CD14-positive monocyte (primary cell): ENCODE measurements at regions not wholly inside any gene's neighbourhood (a gene's known extent, or its start where the extent isn't known, plus 50 kb on each side); places are given as distances from the start of the nearest gene placed in this dataset.

ENCODE experiments used
- DNase-seq, 3 donors: peaks; one replicate each; pipeline ENCODE4 v3.0.0-alpha.2; 2011 to 2022
- H2AFZ ChIP-seq: 2 replicates; pipeline ENCODE4 v1.6.0; 2012; ENCODE audit warnings: mild to moderate bottlenecking, low read depth, low read length, inconsistent platforms; ENCODE audit not compliant: insufficient read depth, poor library complexity, severe bottlenecking
- H3K27ac ChIP-seq, 2 donors: 1 replicate in 1 of 2; 2 replicates in 1 of 2; pipeline ENCODE4 v1.5.1; 2012 to 2013; ENCODE audit warnings: low read length in 2 of 2, control low read depth in 1 of 2, inconsistent platforms in 1 of 2, low read depth in 1 of 2, mild to moderate bottlenecking in 1 of 2
- H3K27me3 ChIP-seq, 2 donors: one replicate each; pipeline versions ENCODE4 v1.6.0 to v1.6.1; 2011 to 2013; ENCODE audit warnings: low read length in 2 of 2; ENCODE audit not compliant: control insufficient read depth in 2 of 2, insufficient read depth in 2 of 2
- H3K36me3 ChIP-seq, 2 donors: replicated peaks in 1 of 2; 1 replicate in 1 of 2; 2 replicates in 1 of 2; pipeline versions ENCODE4 v1.5.1 to v1.6.1; 2012 to 2013; ENCODE audit warnings: low read length in 2 of 2, control low read depth in 1 of 2, inconsistent platforms in 1 of 2, mild to moderate bottlenecking in 1 of 2; ENCODE audit not compliant: insufficient read depth in 2 of 2, control insufficient read depth in 1 of 2
- H3K4me1 ChIP-seq, 2 donors: 1 replicate in 1 of 2; 2 replicates in 1 of 2; pipeline versions ENCODE4 v1.5.1 to v1.6.1; 2012 to 2013; ENCODE audit warnings: low read length in 2 of 2, control low read depth in 1 of 2, inconsistent platforms in 1 of 2, mild to moderate bottlenecking in 1 of 2, moderate library complexity in 1 of 2; ENCODE audit not compliant: insufficient read depth in 2 of 2, control insufficient read depth in 1 of 2
- H3K4me2 ChIP-seq: replicated peaks from 2 replicates; pipeline ENCODE3; 2012; ENCODE audit warnings: low read length, moderate library complexity, mild to moderate bottlenecking; ENCODE audit not compliant: poor library complexity, severe bottlenecking; ENCODE audit errors: extremely low read depth
- H3K4me3 ChIP-seq, 3 experiments: fragments of 200-600 bp in 1 of 3; sonication (generic) in 1 of 3; replicated peaks in 1 of 3; 1 replicate in 2 of 3; 2 replicates in 1 of 3; pipeline ENCODE4 v1.5.1; 2011 to 2013; ENCODE audit warnings: low read length in 3 of 3, mild to moderate bottlenecking in 3 of 3, control low read depth in 2 of 3, low read depth in 2 of 3, inconsistent platforms in 1 of 3, moderate library complexity in 1 of 3
- H3K79me2 ChIP-seq: 2 replicates; pipeline ENCODE4 v1.6.0; 2012; ENCODE audit warnings: mild to moderate bottlenecking, control low read depth, inconsistent platforms, low read length, moderate library complexity; ENCODE audit not compliant: insufficient read depth
- H3K9ac ChIP-seq: 2 replicates; pipeline ENCODE4 v1.6.0; 2017; ENCODE audit warnings: low read length, mild to moderate bottlenecking; ENCODE audit not compliant: insufficient read depth, poor library complexity, severe bottlenecking
- H3K9me3 ChIP-seq, 2 donors: replicated peaks in 1 of 2; 1 replicate in 1 of 2; 2 replicates in 1 of 2; pipeline versions ENCODE4 v1.5.1 to v1.6.1; 2012 to 2013; ENCODE audit warnings: low read length in 2 of 2, control low read depth in 1 of 2; ENCODE audit not compliant: control insufficient read depth in 1 of 2, insufficient read depth in 1 of 2
- H4K20me1 ChIP-seq: 2 replicates; pipeline ENCODE4 v1.6.0; 2012; ENCODE audit warnings: mild to moderate bottlenecking, low read length, control low read depth, moderate library complexity; ENCODE audit not compliant: insufficient read depth
- H3K27ac Mint-ChIP-seq, 7 donors: one replicate each; pipeline ENCODE4 v1.8.0; 2020; ENCODE audit warnings: mild to moderate bottlenecking in 7 of 7, mixed read lengths in 7 of 7, moderate library complexity in 6 of 7, inconsistent platforms in 2 of 7
- H3K27me3 Mint-ChIP-seq, 3 donors: one replicate each; pipeline ENCODE4 v1.8.0; 2021 to 2022; ENCODE audit warnings: low read depth in 3 of 3, mild to moderate bottlenecking in 3 of 3, mixed read lengths in 3 of 3, moderate library complexity in 3 of 3, inconsistent platforms in 1 of 3
- H3K36me3 Mint-ChIP-seq, 2 donors: one replicate each; pipeline ENCODE4 v1.8.0; 2020; ENCODE audit warnings: mixed read lengths in 2 of 2, inconsistent platforms in 1 of 2, mild to moderate bottlenecking in 1 of 2
- H3K4me1 Mint-ChIP-seq: one replicate; pipeline ENCODE4 v1.8.0; 2020; ENCODE audit warnings: mild to moderate bottlenecking, mixed read lengths
- H3K4me3 Mint-ChIP-seq, 2 donors: one replicate each; pipeline ENCODE4 v1.8.0; 2020; ENCODE audit warnings: mild to moderate bottlenecking in 2 of 2, mixed read lengths in 2 of 2, moderate library complexity in 1 of 2
- H3K9me3 Mint-ChIP-seq, 7 donors: one replicate each; pipeline ENCODE4 v1.8.0; 2020 to 2022; ENCODE audit warnings: mixed read lengths in 7 of 7, mild to moderate bottlenecking in 6 of 7, moderate library complexity in 6 of 7, inconsistent platforms in 2 of 7
- CTCF ChIP-seq: fragments of 200-600 bp; IDR thresholded peaks from one replicate; pipeline ENCODE4 v1.8.0; 2022; ENCODE audit warnings: antibody characterized with exemption, mild to moderate bottlenecking
- WGBS: methylation state at CpG from one replicate; pipeline ENCODE4 v1.1.5; 2013; ENCODE audit warnings: missing lambda C conversion rate; ENCODE audit not compliant: insufficient coverage; 5-methylcytosine and 5-hydroxymethylcytosine counted together
- intact Hi-C, 2 donors: fragments of 100-400 bp; cut with micrococcal nuclease; formaldehyde crosslinking; loops; one replicate each; pipeline versions ENCODE4 v1.15.0 to v1.15.1; 2023

DNA sequence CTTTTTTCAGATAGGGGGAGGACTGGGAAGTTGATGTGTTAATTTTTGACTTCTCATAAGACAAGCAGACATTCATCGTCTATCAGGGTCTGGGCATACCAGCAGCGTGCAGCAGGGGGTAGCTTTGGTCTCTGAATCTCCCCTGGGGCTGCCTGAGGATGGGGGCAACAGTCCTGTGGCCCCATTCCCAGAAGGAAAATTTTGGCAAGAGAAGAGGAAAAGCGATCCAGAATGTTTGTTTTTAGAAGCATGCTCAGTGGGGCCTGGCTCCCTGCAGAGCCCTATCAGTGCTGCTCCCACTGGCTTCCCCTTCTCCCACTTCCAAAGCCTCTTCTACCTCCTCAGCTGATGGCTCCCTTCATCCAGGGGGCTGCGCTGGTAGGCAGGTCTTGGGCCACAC lies 194.8 kb upstream of the IL12B start:
- Mint-ChIP-seq H3K27ac (no peak overlapping the region), H3K27me3 (peaks cover 0 to 3% (median 2%) of the 10 kb centered on the region in 3 donors), H3K4me1 (no peaks in the 10 kb centered on the region), H3K9me3 (peaks cover 0 to 5% (median 1%) of the 10 kb centered on the region in 7 donors), H3K36me3 (no peaks in the 10 kb centered on the region), H3K4me3 (no peak overlapping the region)
- DNase-seq, result no peak
- intact Hi-C loops, result no loop called here
- Histone ChIP-seq H3K4me2 (no peak overlapping the region), H3K4me3 (no peak overlapping the region), H3K27me3 (no peaks in the 10 kb centered on the region), H3K9me3 (no peaks in the 10 kb centered on the region), H3K27ac (no peak overlapping the region), H3K36me3 (no peaks in the 10 kb centered on the region), H3K9ac (no peak overlapping the region), H3K79me2 (no peaks in the 10 kb centered on the region), H4K20me1 (no peaks in the 10 kb centered on the region), H2AFZ (no peak overlapping the region), H3K4me1 (no peaks in the 10 kb centered on the region)
- TF ChIP-seq CTCF, result no peak
- 83% methylated on average over 1 of the region's 4 CpGs for WGBS

DNA sequence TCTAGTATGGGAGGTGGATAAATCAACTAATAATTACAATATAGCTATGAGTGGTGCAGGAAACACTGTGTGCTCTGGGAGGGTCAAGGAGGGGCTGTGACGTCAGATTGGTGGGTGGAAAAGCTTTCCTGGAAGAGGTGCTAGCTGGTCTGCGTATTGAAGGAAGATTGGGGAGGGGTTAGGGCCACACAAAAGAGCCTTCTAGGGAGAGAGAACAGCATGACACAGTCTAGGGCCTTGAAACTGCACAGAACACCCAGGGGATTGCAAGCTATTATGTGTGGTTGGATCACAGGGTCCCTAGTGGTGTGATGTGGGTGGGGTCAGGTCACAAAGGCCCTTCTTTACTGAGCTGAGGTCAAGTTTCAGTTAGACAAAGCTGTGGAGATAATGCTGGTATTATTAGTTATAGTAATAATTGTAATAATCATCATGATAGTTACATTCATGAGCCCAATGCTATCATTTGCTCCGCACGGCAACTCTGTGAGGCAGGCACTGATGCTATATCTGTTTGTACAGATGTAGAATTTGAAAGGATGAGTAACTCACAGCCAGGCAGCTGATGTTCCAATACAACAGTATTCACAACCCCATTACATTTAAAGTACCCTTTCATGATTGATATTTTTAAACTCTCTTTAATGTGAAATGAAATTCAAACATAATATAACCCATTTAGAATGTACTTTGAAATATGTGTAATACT lies 197.4 kb upstream of the IL12B start:
- Histone ChIP-seq H3K4me3 (no peak overlapping the region), H3K27me3 (no peaks in the 10 kb centered on the region), H3K4me2 (no peak overlapping the region), H3K9ac (no peak overlapping the region), H3K36me3 (no peaks in the 10 kb centered on the region), H4K20me1 (no peaks in the 10 kb centered on the region), H2AFZ (no peak overlapping the region), H3K4me1 (no peaks in the 10 kb centered on the region), H3K9me3 (no peaks in the 10 kb centered on the region), H3K27ac (no peak overlapping the region), H3K79me2 (no peaks in the 10 kb centered on the region)
- peaks cover 0 to 5% (median 1%) of the 10 kb centered on the region in 7 donors for H3K9me3 Mint-ChIP-seq
- no peak for DNase-seq
- no peaks in the 10 kb centered on the region for H3K4me1 Mint-ChIP-seq
- no peaks in the 10 kb centered on the region for H3K36me3 Mint-ChIP-seq
- intact Hi-C loops, result no loop called here
- H3K4me3 Mint-ChIP-seq, result no peak overlapping the region
- WGBS, result 88% methylated on average over 2 of the region's 4 CpGs
- no peak for TF ChIP-seq CTCF
- no peak overlapping the region for H3K27ac Mint-ChIP-seq
- H3K27me3 Mint-ChIP-seq, result peaks cover 0 to 3% (median 2%) of the 10 kb centered on the region in 3 donors
